ENCODE measurements at regions not wholly inside any gene's neighbourhood (a gene's known extent, or its start where the extent isn't known, plus 50 kb on each side); places are given as distances from the start of the nearest gene placed in this dataset.

- no peak for DNase-seq (ENCODE audit: low read depth in 2 of 2)
Observed at GRCh38 chr2:30368258-30368657, 78.8 kb upstream of the LCLAT1 start.

DNA sequence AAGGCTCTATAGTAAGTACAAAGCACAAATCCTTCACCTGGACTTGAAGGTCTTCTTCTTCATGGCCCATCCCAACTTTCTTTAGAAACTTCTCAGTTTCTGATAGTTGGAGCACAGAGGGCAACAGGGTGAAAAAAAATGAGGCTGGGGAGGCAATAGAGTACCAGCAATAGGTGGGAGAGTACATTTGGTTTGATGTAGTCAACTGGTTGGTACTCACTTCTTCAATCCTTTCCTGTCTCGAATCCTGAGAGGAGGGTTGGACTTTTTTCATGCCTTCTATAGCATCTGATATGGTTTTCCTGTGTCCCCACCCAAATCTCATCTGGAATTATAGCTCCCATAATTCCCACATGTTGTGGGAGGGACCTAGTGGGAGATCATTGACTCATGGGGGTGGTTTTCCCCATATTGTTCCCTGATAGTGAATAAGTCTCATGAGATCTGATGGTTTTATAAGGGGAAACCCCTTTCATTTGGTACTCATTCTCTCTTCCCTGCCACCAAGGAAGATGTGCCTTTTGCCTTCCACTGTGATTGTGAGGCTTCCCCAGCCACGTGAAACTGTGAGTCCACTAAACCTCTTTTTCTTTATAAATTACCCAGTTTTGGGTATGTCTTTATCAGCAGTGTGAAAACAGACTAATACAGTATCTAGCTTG lies 75.9 kb upstream of the LCLAT1 start:
- no peak for DNase-seq (ENCODE audit: low read depth in 2 of 2)

DNA sequence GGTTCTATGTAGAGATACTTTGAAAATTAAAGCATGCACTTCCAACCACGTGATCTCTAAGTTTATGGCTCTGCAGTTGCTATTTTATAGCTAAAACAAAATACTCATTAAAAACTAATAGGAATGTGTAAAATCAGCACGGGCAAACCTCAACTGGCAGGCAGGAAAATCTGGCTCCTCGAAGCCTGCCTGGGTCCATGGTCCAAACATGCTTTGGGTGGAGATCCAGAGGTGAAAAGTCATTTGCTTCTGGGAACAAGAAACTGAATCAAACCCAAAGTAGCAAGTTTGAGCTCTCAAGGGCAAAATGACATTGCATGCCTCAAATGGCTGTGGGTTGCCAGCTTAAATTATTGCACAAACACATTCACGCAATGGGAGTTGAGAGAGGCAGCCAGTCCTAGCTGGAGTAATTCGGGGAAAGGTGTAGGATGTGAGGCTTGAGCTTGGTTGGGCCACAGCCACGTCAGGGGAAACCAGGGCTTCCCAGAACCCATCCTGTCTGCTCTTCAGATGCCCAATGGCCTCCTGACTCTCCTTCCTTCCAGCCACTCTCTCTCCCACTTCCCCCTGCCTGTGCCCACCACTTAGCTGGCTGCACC lies 75.2 kb upstream of the LCLAT1 start:
- no peak for DNase-seq (ENCODE audit: low read depth in 2 of 2)

DNA sequence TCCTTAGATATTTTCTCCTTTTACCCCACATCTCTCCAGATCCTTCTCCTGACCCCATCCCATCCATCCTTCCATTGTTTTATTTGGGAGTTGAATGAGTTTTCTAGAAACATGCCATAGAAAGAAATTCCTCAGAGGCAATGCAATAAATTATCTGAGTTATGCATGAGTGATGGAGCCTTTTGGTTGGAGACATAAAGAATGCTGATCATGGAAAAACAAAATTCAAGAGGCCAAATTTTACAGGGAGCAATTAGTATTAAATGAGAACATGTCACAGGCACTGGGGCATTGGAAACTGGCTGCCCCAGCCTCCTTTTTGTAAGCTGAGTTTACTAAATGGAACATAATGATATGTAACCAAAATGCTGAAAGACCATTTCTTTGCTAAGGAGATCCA lies 74.2 kb upstream of the LCLAT1 start:
- DNase-seq (ENCODE audit: low read depth in 2 of 2), result no peak

GRCh38 chr2:30373881-30374302 lies 73.2 kb upstream of the LCLAT1 start:
- no peak for DNase-seq (ENCODE audit: low read depth in 2 of 2)

DNA sequence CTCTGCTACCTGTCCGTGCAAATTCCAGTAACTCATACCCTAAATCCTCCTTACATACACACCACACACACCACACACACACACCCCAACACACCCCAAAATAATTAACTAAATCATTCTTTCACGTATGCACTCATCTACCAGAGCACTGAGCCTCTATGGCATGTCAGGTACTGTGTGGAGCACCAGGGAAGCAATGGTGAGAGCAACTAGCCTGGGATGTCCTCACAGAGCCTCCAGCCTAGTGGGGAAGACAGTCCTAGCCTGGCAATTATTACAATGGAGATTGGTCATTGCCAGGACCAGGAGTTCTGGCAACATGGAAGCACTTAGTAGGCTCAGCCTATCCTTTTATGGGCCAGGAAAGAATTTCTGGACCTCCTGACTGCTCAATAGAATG lies 72.7 kb upstream of the LCLAT1 start:
- DNase-seq (ENCODE audit: low read depth in 2 of 2), result no peak

GRCh38 chr2:30375915-30376314 lies 71.1 kb upstream of the LCLAT1 start:
- no peak for DNase-seq (ENCODE audit: low read depth in 2 of 2)

DNA sequence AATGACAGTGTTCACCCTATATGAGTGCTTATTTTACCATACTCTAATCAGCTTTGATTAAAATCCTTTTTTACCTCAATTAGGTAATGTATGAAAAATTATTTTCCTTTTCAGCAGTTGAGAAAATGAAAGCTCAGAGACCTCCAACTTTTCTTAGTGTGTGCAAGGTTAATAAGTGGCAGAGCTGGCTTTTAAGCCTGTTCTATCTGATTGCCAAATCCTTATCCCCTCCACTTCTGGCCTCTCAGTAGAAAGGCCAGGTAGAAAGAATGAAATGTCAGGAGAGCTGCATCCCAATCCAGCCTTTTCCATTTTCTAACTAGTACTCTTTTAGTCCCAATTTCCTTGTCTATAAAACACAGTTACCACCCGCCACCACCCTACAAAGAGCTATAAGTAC lies 67.6 kb upstream of the LCLAT1 start:
- DNase-seq (ENCODE audit: low read depth in 2 of 2), result no peak

DNA sequence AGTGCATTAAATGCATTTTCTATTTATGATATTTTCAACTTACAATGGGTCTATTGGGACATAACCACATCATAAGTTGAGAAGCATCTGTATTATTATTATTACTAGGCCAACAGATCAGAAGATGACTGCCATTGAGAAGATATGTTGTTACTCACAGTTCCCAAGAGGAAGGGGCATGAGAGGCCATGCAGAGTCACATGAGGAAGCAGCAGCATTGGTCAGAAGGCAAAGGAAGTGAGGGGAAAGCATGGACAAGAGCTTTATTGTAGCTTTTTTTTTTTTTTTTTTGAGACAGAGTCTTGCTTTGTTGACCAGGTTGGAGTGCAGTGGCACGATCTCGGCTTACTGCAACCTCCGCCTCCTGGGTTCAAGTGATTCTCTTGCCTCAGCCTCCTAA lies 66.2 kb upstream of the LCLAT1 start:
- DNase-seq (ENCODE audit: low read depth in 2 of 2), result no peak

DNA sequence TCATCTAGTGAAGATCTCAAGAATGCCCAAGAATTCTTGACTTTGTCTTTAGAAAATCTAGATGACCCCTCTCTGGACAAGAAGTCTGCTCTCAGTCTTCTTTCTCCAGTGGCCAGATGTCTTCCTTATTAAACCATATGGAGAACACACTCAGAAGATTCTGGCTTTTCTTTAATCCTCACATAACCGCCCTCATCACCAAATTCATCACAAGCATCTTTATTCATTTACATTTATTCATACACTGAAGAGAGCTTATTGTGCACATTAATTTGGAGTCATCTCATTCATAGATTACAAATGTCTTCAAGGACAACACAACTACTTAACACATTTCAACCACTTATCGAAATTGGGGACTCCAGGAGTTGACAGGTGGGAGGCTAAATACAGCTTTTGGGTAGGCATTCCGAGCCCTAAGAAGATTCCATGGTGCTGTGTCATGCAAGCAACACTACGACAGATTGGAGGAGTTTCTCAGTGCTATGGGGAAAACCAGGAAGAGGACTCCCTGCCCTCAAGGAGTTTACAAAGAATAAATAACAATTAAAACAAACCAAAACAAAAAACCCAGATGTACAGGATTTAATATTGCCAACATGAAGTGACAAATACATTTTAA lies 64.8 kb upstream of the LCLAT1 start:
- no peak for DNase-seq (ENCODE audit: low read depth in 2 of 2)

DNA sequence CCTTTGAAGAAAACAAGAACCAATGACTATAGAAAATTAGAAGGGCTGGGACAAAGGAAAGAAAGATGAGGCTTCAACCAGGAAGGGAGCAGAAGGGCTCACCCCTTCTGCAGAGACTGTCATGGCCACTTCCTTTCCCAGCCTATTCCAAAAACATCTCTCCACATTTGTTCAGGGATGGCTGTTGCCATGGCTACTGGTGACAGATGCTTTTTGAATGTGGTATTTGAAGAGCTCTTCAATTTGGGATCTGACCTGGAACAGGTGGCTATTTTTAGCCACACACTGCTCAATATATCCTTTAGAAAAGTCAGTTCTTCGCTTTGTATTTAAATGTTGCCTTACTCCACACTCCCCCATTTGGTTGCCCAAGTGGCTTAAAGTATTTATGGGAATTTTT lies 64.1 kb upstream of the LCLAT1 start:
- DNase-seq (ENCODE audit: low read depth in 2 of 2), result no peak

- no peak for DNase-seq (ENCODE audit: low read depth in 2 of 2)
Observed at GRCh38 chr2:30385327-30385726, 61.7 kb upstream of the LCLAT1 start.

GRCh38 chr2:30392097-30392496 lies 54.9 kb upstream of the LCLAT1 start:
- DNase-seq (ENCODE audit: low read depth in 2 of 2), result no peak

DNA sequence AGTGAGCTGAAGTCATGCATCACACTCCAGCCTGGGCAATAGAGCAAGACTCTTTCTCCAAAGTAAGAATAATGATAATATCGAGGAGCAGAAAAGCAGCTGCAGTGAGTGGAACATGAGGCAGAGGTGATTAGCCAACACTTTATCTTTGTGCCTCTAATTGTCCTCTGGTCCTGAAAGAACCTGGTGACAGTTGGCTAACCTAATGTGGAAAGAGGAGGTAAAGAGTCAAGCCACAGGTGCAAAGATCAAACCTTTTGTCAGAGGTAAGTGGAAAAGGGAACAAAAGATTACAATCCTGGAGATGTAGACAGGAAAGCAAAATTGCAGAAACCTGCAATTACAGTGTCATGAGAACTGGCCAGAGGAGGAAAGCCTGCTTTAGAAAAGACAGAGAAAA lies 53.5 kb upstream of the LCLAT1 start:
- DNase-seq (ENCODE audit: low read depth in 2 of 2), result no peak

DNA sequence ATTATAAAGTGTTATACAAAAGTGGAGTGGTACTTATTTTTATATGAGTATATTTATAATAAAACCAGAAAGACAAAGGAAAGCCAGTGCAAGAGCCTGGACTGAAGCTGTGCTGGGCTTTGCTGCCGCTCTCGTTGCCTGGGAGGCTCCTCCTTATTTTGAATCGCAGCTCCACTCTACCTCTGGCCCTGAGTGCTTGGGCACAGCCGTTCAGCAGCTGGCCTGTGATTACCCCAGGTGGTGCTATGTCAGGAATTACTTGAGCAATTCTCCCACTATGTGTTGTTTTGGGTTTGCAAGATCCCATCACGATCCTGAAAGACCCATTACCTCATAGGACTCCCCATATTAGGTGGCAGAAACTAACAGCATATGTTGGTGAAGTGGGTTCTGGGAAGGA lies 53.0 kb upstream of the LCLAT1 start:
- no peak for DNase-seq (ENCODE audit: low read depth in 2 of 2)

- DNase-seq (ENCODE audit: low read depth in 2 of 2), result no peak
Observed at GRCh38 chr2:30396436-30397232, 50.4 kb upstream of the LCLAT1 start.

Measured in activated CD4-positive, alpha-beta T cell treated with anti-CD3 and anti-CD28 coated beads for 24 hours (primary cell).